ENCODE measurements at regions not wholly inside any gene's neighbourhood (a gene's known extent, or its start where the extent isn't known, plus 50 kb on each side); places are given as distances from the start of the nearest gene placed in this dataset.

GRCh38 chr10:4390219-4390618, 435.8 kb upstream of the AKR1E2 start:
- no peak for TF ChIP-seq CTCF (IDR thresholded peaks at IDR 0.05; ENCODE audit: insufficient read depth, low read length, poor library complexity, severe bottlenecking)
- no peak for TF ChIP-seq EZH2phosphoT487 (conservative IDR thresholded peaks at IDR 0.05; ENCODE audit: low read length)
- H3K9me2 ChIP-seq (replicated peaks; ENCODE audit: insufficient read depth, low read length), result no peaks in the 10 kb centered on the region
- no peak overlapping the region for H3K4me3 ChIP-seq (ENCODE audit: insufficient read depth, low read length, poor library complexity, severe bottlenecking)
- H2AFZ ChIP-seq (ENCODE audit: low read depth, low read length, severe bottlenecking), result no peak overlapping the region
- no peaks in the 10 kb centered on the region for H3K9me3 ChIP-seq (ENCODE audit: insufficient read depth, low read length)
- H3K79me2 ChIP-seq (ENCODE audit: insufficient read depth, low read length), result no peaks in the 10 kb centered on the region
- H3K4me2 ChIP-seq (ENCODE audit: low read depth, low read length, poor library complexity, severe bottlenecking), result no peak overlapping the region
- no peak overlapping the region for H3K27ac ChIP-seq (ENCODE audit: low read depth, low read length)
- H3F3A ChIP-seq (ENCODE audit: insufficient read depth), result no peaks in the 10 kb centered on the region
- no peaks in the 10 kb centered on the region for H4K20me1 ChIP-seq (ENCODE audit: low read depth, low read length)
- H3K27me3 ChIP-seq (ENCODE audit: low read length), result no peaks in the 10 kb centered on the region
- H3K36me3 ChIP-seq (ENCODE audit: low read length), result no peaks in the 10 kb centered on the region
- H3K9ac ChIP-seq (ENCODE audit: low read length), result no peak overlapping the region

GRCh38 chr10:4385231-4385870, 440.7 kb upstream of the AKR1E2 start:
- no peak overlapping the region for H3K27ac ChIP-seq (ENCODE audit: low read depth, low read length)
- TF ChIP-seq EZH2phosphoT487 (conservative IDR thresholded peaks at IDR 0.05; ENCODE audit: low read length) (no peak), CTCF (IDR thresholded peaks at IDR 0.05; ENCODE audit: insufficient read depth, low read length, poor library complexity, severe bottlenecking) (no peak)

GRCh38 chr10:4384245-4384644, 441.8 kb upstream of the AKR1E2 start:
- Histone ChIP-seq H3K36me3 (ENCODE audit: low read length) (no peaks in the 10 kb centered on the region), H3K27me3 (ENCODE audit: low read length) (no peaks in the 10 kb centered on the region), H3K9me3 (ENCODE audit: insufficient read depth, low read length) (no peaks in the 10 kb centered on the region), H3K4me2 (ENCODE audit: low read depth, low read length, poor library complexity, severe bottlenecking) (no peak overlapping the region), H2AFZ (ENCODE audit: low read depth, low read length, severe bottlenecking) (no peak overlapping the region), H4K20me1 (ENCODE audit: low read depth, low read length) (no peaks in the 10 kb centered on the region), H3K79me2 (ENCODE audit: insufficient read depth, low read length) (no peaks in the 10 kb centered on the region), H3K9me2 (replicated peaks; ENCODE audit: insufficient read depth, low read length) (no peaks in the 10 kb centered on the region), H3K27ac (ENCODE audit: low read depth, low read length) (no peak overlapping the region), H3F3A (ENCODE audit: insufficient read depth) (no peaks in the 10 kb centered on the region), H3K4me3 (ENCODE audit: insufficient read depth, low read length, poor library complexity, severe bottlenecking) (no peak overlapping the region), H3K9ac (ENCODE audit: low read length) (no peak overlapping the region)
- TF ChIP-seq CTCF (IDR thresholded peaks at IDR 0.05; ENCODE audit: insufficient read depth, low read length, poor library complexity, severe bottlenecking) (no peak), EZH2phosphoT487 (conservative IDR thresholded peaks at IDR 0.05; ENCODE audit: low read length) (no peak)

More at GRCh38 chr10:4385231-4385870, 440.7 kb upstream of the AKR1E2 start:
- Histone ChIP-seq H4K20me1 (ENCODE audit: low read depth, low read length) (no peaks in the 10 kb centered on the region), H3K4me2 (ENCODE audit: low read depth, low read length, poor library complexity, severe bottlenecking) (no peak overlapping the region), H3K9me3 (ENCODE audit: insufficient read depth, low read length) (no peaks in the 10 kb centered on the region), H3K36me3 (ENCODE audit: low read length) (no peaks in the 10 kb centered on the region), H3K4me3 (ENCODE audit: insufficient read depth, low read length, poor library complexity, severe bottlenecking) (no peak overlapping the region), H3K9ac (ENCODE audit: low read length) (no peak overlapping the region), H3K79me2 (ENCODE audit: insufficient read depth, low read length) (no peaks in the 10 kb centered on the region), H2AFZ (ENCODE audit: low read depth, low read length, severe bottlenecking) (no peak overlapping the region), H3F3A (ENCODE audit: insufficient read depth) (no peaks in the 10 kb centered on the region), H3K27me3 (ENCODE audit: low read length) (no peaks in the 10 kb centered on the region), H3K9me2 (replicated peaks; ENCODE audit: insufficient read depth, low read length) (no peaks in the 10 kb centered on the region)
